ENCODE measurements at regions not wholly inside any gene's neighbourhood (a gene's known extent, or its start where the extent isn't known, plus 50 kb on each side); places are given as distances from the start of the nearest gene placed in this dataset.

DNA sequence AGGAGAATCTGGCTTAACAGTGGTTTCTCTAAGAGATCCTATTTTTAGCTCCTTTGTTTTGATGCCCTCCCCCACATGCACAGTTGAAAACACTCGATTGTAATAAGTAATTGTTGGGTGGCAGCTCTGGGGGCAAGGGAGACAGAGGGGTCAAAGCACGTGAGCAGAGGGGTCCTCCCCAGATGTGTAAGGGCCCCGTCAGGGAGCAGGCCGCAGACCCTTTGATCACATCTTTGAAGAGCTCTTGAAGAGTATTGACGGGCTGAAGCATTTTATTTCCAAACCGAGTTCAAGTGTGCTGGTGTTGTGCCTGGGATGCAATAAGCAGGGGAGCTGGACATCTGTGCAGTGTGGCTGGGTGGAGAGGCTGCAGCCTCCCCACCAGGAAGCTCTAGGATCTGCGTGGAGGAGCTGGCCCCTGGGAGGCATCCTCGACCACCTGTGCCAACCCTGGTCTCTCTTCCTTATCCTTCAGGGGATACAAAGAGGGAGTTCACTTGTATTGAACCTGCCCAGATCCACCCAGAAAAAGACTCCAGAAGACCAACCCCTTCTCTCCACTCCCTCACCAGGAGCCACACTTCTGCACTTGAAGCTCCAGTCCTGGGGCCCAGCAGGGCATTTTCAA lies 473.0 kb upstream of the MGMT start:
- ATAC-seq (ENCODE audit: insufficient read depth, low read depth) (no peak), DNase-seq (no peak)
- H2AFZ ChIP-seq (ENCODE audit: low read depth, low read length) = no peak overlapping the region
- no peaks in the 10 kb centered on the region for H3K36me3 ChIP-seq (ENCODE audit: insufficient read depth, low read length)
- no peaks in the 10 kb centered on the region for H3K27me3 ChIP-seq (ENCODE audit: insufficient read depth, low read length, poor library complexity)
- no peak overlapping the region for H3K4me2 ChIP-seq (ENCODE audit: insufficient read depth, low read length)
- no peak overlapping the region for H3K27ac ChIP-seq (ENCODE audit: low read length)
- TF ChIP-seq EZH2 (IDR thresholded peaks at IDR 0.05; ENCODE audit: borderline replicate concordance, low read depth, low read length, severe bottlenecking) = no peak
- TF ChIP-seq, protein P1, sequence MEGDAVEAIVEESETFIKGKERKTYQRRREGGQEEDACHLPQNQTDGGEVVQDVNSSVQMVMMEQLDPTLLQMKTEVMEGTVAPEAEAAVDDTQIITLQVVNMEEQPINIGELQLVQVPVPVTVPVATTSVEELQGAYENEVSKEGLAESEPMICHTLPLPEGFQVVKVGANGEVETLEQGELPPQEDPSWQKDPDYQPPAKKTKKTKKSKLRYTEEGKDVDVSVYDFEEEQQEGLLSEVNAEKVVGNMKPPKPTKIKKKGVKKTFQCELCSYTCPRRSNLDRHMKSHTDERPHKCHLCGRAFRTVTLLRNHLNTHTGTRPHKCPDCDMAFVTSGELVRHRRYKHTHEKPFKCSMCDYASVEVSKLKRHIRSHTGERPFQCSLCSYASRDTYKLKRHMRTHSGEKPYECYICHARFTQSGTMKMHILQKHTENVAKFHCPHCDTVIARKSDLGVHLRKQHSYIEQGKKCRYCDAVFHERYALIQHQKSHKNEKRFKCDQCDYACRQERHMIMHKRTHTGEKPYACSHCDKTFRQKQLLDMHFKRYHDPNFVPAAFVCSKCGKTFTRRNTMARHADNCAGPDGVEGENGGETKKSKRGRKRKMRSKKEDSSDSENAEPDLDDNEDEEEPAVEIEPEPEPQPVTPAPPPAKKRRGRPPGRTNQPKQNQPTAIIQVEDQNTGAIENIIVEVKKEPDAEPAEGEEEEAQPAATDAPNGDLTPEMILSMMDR (IDR thresholded peaks at IDR 0.05; ENCODE audit: borderline replicate concordance, extremely low read depth, low read length, poor library complexity, severe bottlenecking) = no peak
- H3K4me3 ChIP-seq (ENCODE audit: low read depth in 1 of 2, low read length in 2 of 2) = no peak overlapping the region
- no peak overlapping the region for H3K9ac ChIP-seq (ENCODE audit: low read depth, low read length)
- 0 out of 2 replicates have a peak, but pooled peaks cover 2% of the 10 kb centered on the region for H3K4me1 ChIP-seq (ENCODE audit: insufficient read depth, low read length)
- no peaks in the 10 kb centered on the region for H4K20me1 ChIP-seq (ENCODE audit: insufficient read depth, low read length)
- H3K9me3 ChIP-seq (ENCODE audit: insufficient read depth, low read length, severe bottlenecking) = no peaks in the 10 kb centered on the region
- H3K79me2 ChIP-seq (ENCODE audit: insufficient read depth, low read length) = no peaks in the 10 kb centered on the region

DNA sequence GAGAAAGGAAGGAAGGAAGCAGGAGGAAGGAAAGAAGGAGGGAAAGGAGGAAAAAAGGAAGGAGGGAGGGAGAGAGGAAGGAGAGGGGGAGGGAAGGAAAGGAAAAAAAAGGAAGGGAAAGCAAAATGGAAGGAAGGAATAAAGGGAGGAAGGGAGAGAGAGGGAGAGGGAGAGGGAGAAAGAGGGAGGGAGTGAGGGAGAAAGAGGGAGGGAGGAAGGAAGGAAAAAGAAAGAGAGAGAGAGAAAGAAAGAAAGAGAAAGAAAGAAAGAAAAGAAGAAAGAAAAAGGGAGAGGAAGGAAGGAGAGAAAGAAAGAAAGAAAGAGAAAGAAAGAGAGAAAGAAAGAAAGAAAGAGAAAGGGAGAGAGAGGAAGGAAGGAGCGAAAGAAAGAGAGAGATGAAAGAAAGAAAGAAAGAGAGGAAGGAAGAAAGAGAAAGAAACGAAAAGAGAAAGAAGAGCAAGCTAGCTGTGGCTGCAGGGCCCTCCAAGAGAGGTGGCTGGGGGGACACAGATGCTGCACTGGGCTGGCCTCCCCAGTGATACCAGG lies 472.4 kb upstream of the MGMT start:
- H3K79me2 ChIP-seq (ENCODE audit: insufficient read depth, low read length) = no peaks in the 10 kb centered on the region
- no peak overlapping the region for H3K4me3 ChIP-seq (ENCODE audit: low read depth in 1 of 2, low read length in 2 of 2)
- H3K9ac ChIP-seq (ENCODE audit: low read depth, low read length) = no peak overlapping the region
- H3K27ac ChIP-seq (ENCODE audit: low read length) = no peak overlapping the region
- no peaks in the 10 kb centered on the region for H4K20me1 ChIP-seq (ENCODE audit: insufficient read depth, low read length)
- TF ChIP-seq EZH2 (IDR thresholded peaks at IDR 0.05; ENCODE audit: borderline replicate concordance, low read depth, low read length, severe bottlenecking) = no peak
- H3K27me3 ChIP-seq (ENCODE audit: insufficient read depth, low read length, poor library complexity) = no peaks in the 10 kb centered on the region
- H3K4me2 ChIP-seq (ENCODE audit: insufficient read depth, low read length) = no peak overlapping the region
- no peak overlapping the region for H2AFZ ChIP-seq (ENCODE audit: low read depth, low read length)
- ATAC-seq (ENCODE audit: insufficient read depth, low read depth) (no peak), DNase-seq (no peak)
- H3K9me3 ChIP-seq (ENCODE audit: insufficient read depth, low read length, severe bottlenecking) = no peaks in the 10 kb centered on the region
- H3K36me3 ChIP-seq (ENCODE audit: insufficient read depth, low read length) = no peaks in the 10 kb centered on the region
- 0 out of 2 replicates have a peak, but pooled peaks cover 2% of the 10 kb centered on the region for H3K4me1 ChIP-seq (ENCODE audit: insufficient read depth, low read length)

DNA sequence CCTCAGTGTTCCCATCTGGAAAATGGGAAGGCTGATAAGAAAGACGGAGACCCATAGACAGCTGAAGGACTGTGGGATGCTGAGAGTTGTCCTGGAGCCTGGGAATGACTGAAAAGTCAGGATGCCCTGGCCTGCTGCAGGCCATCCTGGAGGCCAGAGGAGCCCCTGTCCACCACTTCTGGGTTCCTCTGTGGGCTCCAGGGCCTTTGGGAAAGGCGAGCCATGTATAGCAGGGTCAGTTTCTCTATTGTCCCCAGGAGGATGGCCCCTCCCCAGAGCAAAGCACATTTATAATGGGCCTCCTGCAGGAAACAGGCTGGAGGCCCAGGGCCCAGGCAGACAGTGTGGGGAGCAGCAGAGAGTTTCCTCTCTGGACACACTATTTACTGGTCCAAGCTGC lies 471.4 kb upstream of the MGMT start:
- no peak for TF ChIP-seq EZH2 (IDR thresholded peaks at IDR 0.05; ENCODE audit: borderline replicate concordance, low read depth, low read length, severe bottlenecking)
- TF ChIP-seq, protein P1 (IDR thresholded peaks at IDR 0.05; ENCODE audit: borderline replicate concordance, extremely low read depth, low read length, poor library complexity, severe bottlenecking) = no peak
- ATAC-seq (ENCODE audit: insufficient read depth, low read depth) = no peak
- H3K4me3 ChIP-seq (ENCODE audit: low read depth in 1 of 2, low read length in 2 of 2) = no peak overlapping the region
- no peak for DNase-seq
- H3K9ac ChIP-seq (ENCODE audit: low read depth, low read length) = no peak overlapping the region
- H4K20me1 ChIP-seq (ENCODE audit: insufficient read depth, low read length) = no peaks in the 10 kb centered on the region
- no peak overlapping the region for H2AFZ ChIP-seq (ENCODE audit: low read depth, low read length)
- no peaks in the 10 kb centered on the region for H3K36me3 ChIP-seq (ENCODE audit: insufficient read depth, low read length)
- no peak overlapping the region for H3K4me2 ChIP-seq (ENCODE audit: insufficient read depth, low read length)
- H3K27ac ChIP-seq (ENCODE audit: low read length) = no peak overlapping the region
- H3K27me3 ChIP-seq (ENCODE audit: insufficient read depth, low read length, poor library complexity) = no peaks in the 10 kb centered on the region
- no peaks in the 10 kb centered on the region for H3K9me3 ChIP-seq (ENCODE audit: insufficient read depth, low read length, severe bottlenecking)
- 0 out of 2 replicates have a peak, but pooled peaks cover 2% of the 10 kb centered on the region for H3K4me1 ChIP-seq (ENCODE audit: insufficient read depth, low read length)
- no peaks in the 10 kb centered on the region for H3K79me2 ChIP-seq (ENCODE audit: insufficient read depth, low read length)

DNA sequence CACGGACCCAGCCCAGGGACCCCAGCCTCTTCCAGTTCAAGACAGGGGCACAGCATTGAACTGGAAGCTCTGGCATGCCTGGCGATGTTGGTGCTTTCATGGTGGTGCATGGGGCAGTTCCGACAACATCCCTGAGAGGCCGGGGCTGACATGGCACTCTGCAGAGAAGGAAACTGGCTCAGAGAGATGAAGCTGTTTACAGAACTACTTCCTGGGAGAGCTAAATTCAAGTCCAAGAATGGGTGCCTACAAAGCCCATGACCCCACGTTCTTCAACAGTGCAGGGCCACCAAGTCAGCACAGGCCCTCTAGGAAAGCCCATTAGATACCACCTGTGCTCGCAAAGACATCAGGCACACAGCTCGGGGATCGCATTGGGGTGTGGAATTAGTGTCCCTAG lies 470.9 kb upstream of the MGMT start:
- Histone ChIP-seq H3K4me2 (ENCODE audit: insufficient read depth, low read length) (no peak overlapping the region), H4K20me1 (ENCODE audit: insufficient read depth, low read length) (no peaks in the 10 kb centered on the region), H3K9me3 (ENCODE audit: insufficient read depth, low read length, severe bottlenecking) (no peaks in the 10 kb centered on the region), H2AFZ (ENCODE audit: low read depth, low read length) (no peak overlapping the region), H3K36me3 (ENCODE audit: insufficient read depth, low read length) (no peaks in the 10 kb centered on the region), H3K4me3 (ENCODE audit: low read depth in 1 of 2, low read length in 2 of 2) (no peak overlapping the region), H3K79me2 (ENCODE audit: insufficient read depth, low read length) (no peaks in the 10 kb centered on the region), H3K27ac (ENCODE audit: low read length) (no peak overlapping the region), H3K4me1 (ENCODE audit: insufficient read depth, low read length) (0 out of 2 replicates have a peak, but pooled peaks cover 2% of the 10 kb centered on the region), H3K9ac (ENCODE audit: low read depth, low read length) (no peak overlapping the region), H3K27me3 (ENCODE audit: insufficient read depth, low read length, poor library complexity) (no peaks in the 10 kb centered on the region)
- TF ChIP-seq, protein P1 (IDR thresholded peaks at IDR 0.05; ENCODE audit: borderline replicate concordance, extremely low read depth, low read length, poor library complexity, severe bottlenecking) = no peak
- TF ChIP-seq EZH2 (IDR thresholded peaks at IDR 0.05; ENCODE audit: borderline replicate concordance, low read depth, low read length, severe bottlenecking) = no peak
- ATAC-seq (ENCODE audit: insufficient read depth, low read depth) (no peak), DNase-seq (no peak)
